ENCODE measurements at regions not wholly inside any gene's neighbourhood (a gene's known extent, or its start where the extent isn't known, plus 50 kb on each side); places are given as distances from the start of the nearest gene placed in this dataset.

DNA sequence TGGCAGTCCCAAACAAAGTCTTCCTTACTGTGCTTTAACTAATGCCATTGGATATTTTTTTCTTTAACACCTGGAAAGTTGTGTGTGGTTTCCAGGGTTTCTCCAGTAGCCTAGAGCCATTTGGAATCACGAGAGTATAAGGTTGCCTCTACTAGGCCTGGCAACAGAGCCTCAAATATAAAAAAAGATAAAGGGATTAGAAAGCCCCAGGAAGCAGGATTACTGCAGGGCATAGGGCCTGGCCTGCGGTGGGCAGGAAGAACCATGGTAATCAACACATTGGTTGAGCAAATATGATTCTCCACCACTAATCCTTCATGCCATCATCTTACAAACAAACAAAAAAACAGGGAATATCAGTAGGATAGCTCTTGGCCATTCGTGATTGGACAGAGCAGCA, 177.8 kb upstream of the GGTLC1 start:
- no peak for TF ChIP-seq TAF1 (IDR thresholded peaks at IDR 0.05; ENCODE audit: borderline replicate concordance, low read depth, low read length)
- no peak for TF ChIP-seq POLR2A (IDR thresholded peaks at IDR 0.05; ENCODE audit: low read depth, low read length)
- no peak for TF ChIP-seq POLR2AphosphoS5 (IDR thresholded peaks at IDR 0.05; ENCODE audit: low read depth, low read length)
